Lung (tissue), 9 donors: ENCODE measurements at regions not wholly inside any gene's neighbourhood (a gene's known extent, or its start where the extent isn't known, plus 50 kb on each side); places are given as distances from the start of the nearest gene placed in this dataset.
"Not testable (repeated sequence)": the region's sequence is repeated elsewhere in the genome, so short reads cannot be mapped to it uniquely, and the experiment has no call there.

Experiments used
- ATAC-seq: fragments of 200-7000 bp; cut with Tn5 transposase; one replicate; pipeline ENCODE4 v1.9.1; 2020; ENCODE audit warnings: moderate number of reproducible peaks; ENCODE audit not compliant: insufficient read depth, low FRiP score
- DNase-seq, 3 donors: peaks; one replicate each; pipeline ENCODE4 v3.0.0-alpha.2; 2013 to 2017
- H3K27ac ChIP-seq, 2 donors: one replicate each; pipeline ENCODE4 v1.5.1; 2013; ENCODE audit warnings: mild to moderate bottlenecking in 2 of 2, moderate library complexity in 2 of 2, control low read depth in 1 of 2, inconsistent platforms in 1 of 2, low read depth in 1 of 2, low read length in 1 of 2
- H3K27me3 ChIP-seq, 3 donors: one replicate each; pipeline ENCODE4 v1.5.1; 2013; ENCODE audit warnings: low read length in 2 of 3; ENCODE audit not compliant: control insufficient read depth in 3 of 3, insufficient read depth in 3 of 3
- H3K36me3 ChIP-seq, 4 donors: one replicate each; pipeline ENCODE4 v1.5.1; 2013; ENCODE audit warnings: low read length in 4 of 4, mild to moderate bottlenecking in 1 of 4, moderate library complexity in 1 of 4; ENCODE audit not compliant: control insufficient read depth in 4 of 4, insufficient read depth in 4 of 4
- H3K4me1 ChIP-seq, 5 donors: one replicate each; pipeline ENCODE4 v1.5.1; 2013; ENCODE audit warnings: low read length in 5 of 5, mild to moderate bottlenecking in 2 of 5, moderate library complexity in 1 of 5; ENCODE audit not compliant: control insufficient read depth in 5 of 5, insufficient read depth in 5 of 5
- H3K4me3 ChIP-seq: one replicate; pipeline ENCODE4 v1.5.1; 2013; ENCODE audit warnings: mild to moderate bottlenecking, control low read depth, moderate library complexity
- H3K9ac ChIP-seq, 2 donors: one replicate each; pipeline ENCODE4 v1.5.1; 2013; ENCODE audit warnings: low read length in 2 of 2, control low read depth in 1 of 2; ENCODE audit not compliant: insufficient read depth in 1 of 2
- H3K9me3 ChIP-seq, 4 donors: one replicate each; pipeline ENCODE4 v1.5.1; 2013; ENCODE audit warnings: low read length in 3 of 4, mild to moderate bottlenecking in 1 of 4, moderate library complexity in 1 of 4; ENCODE audit not compliant: control insufficient read depth in 4 of 4, insufficient read depth in 3 of 4
- WGBS, 2 donors: extraction: QIAGEN DNeasy Blood & Tissue Kit; methylation state at CpG; one replicate each; pipeline ENCODE4 v1.1.7; 2013; 5-methylcytosine and 5-hydroxymethylcytosine counted together
- donor health status: Bipolar disorder and iron deficiency.
- donor health status: healthy.
- donor health status: DM: yes; HTN: yes; CAD: no.

GRCh38 chr1:120648915-120649623 lies 74.7 kb upstream of the NBPF26 start:
- H3K36me3 ChIP-seq, H3K27me3 ChIP-seq, ATAC-seq, H3K9me3 ChIP-seq, H3K4me1 ChIP-seq, H3K4me3 ChIP-seq, DNase-seq, H3K27ac ChIP-seq, H3K9ac ChIP-seq: not testable (repeated sequence)
- WGBS, 2 donors = no CpG with 5 or more reads among the region's 7 CpGs

GRCh38 chr1:120649730-120650129 lies 74.0 kb upstream of the NBPF26 start:
- not testable (repeated sequence) for H3K4me1 ChIP-seq, ATAC-seq, H3K27ac ChIP-seq, H3K27me3 ChIP-seq, H3K4me3 ChIP-seq, H3K36me3 ChIP-seq, H3K9ac ChIP-seq, H3K9me3 ChIP-seq, DNase-seq
- WGBS, 2 donors = no CpG with 5 or more reads among the region's 2 CpGs

- not testable (repeated sequence) for H3K9ac ChIP-seq, H3K9me3 ChIP-seq, H3K27me3 ChIP-seq, H3K36me3 ChIP-seq, H3K4me3 ChIP-seq, DNase-seq, H3K27ac ChIP-seq, H3K4me1 ChIP-seq, ATAC-seq
- 25% methylated on average over 1 of the region's 6 CpGs; no CpG with 5 or more reads in 1 of the 2 donors for WGBS, 2 donors
Measured at GRCh38 chr1:120654114-120654513, 69.6 kb upstream of the NBPF26 start.

- not testable (repeated sequence) for H3K27me3 ChIP-seq, H3K9me3 ChIP-seq, ATAC-seq, H3K36me3 ChIP-seq, H3K27ac ChIP-seq, H3K4me3 ChIP-seq, DNase-seq, H3K9ac ChIP-seq, H3K4me1 ChIP-seq
- no CpG with 5 or more reads among the region's 8 CpGs for WGBS, 2 donors
Measured at GRCh38 chr1:120655394-120655793, 68.4 kb upstream of the NBPF26 start.

- not testable (repeated sequence) for H3K4me1 ChIP-seq, ATAC-seq, H3K4me3 ChIP-seq, H3K27me3 ChIP-seq, H3K9me3 ChIP-seq, H3K36me3 ChIP-seq, DNase-seq, H3K27ac ChIP-seq, H3K9ac ChIP-seq
- no CpG with 5 or more reads among the region's 5 CpGs for WGBS, 2 donors
Measured at GRCh38 chr1:120656116-120656515, 67.6 kb upstream of the NBPF26 start.

GRCh38 chr1:120657804-120658203 lies 65.9 kb upstream of the NBPF26 start:
- not testable (repeated sequence) for H3K4me3 ChIP-seq, H3K9ac ChIP-seq, H3K9me3 ChIP-seq, H3K36me3 ChIP-seq, H3K27ac ChIP-seq, H3K4me1 ChIP-seq, ATAC-seq, DNase-seq, H3K27me3 ChIP-seq
- WGBS, 2 donors = 67% methylated on average over 1 of the region's 2 CpGs; no CpG with 5 or more reads in 1 of the 2 donors

- not testable (repeated sequence) for ATAC-seq
Measured at GRCh38 chr1:120658622-120659021, 65.1 kb upstream of the NBPF26 start.

GRCh38 chr1:120659133-120659532 lies 64.6 kb upstream of the NBPF26 start:
- not testable (repeated sequence) for H3K27ac ChIP-seq, ATAC-seq, H3K9me3 ChIP-seq, H3K27me3 ChIP-seq, H3K4me3 ChIP-seq, H3K9ac ChIP-seq, H3K4me1 ChIP-seq, H3K36me3 ChIP-seq, DNase-seq
- WGBS, 2 donors = no CpG with 5 or more reads among the region's 2 CpGs

More at GRCh38 chr1:120658622-120659021, 65.1 kb upstream of the NBPF26 start:
- not testable (repeated sequence) for H3K9me3 ChIP-seq, H3K27me3 ChIP-seq, H3K27ac ChIP-seq, H3K4me3 ChIP-seq, H3K4me1 ChIP-seq, H3K9ac ChIP-seq, H3K36me3 ChIP-seq, DNase-seq
